Endodermal cell (in vitro differentiated cells): ENCODE measurements at regions not wholly inside any gene's neighbourhood (a gene's known extent, or its start where the extent isn't known, plus 50 kb on each side); places are given as distances from the start of the nearest gene placed in this dataset.

Source experiments
- DNase-seq: peaks from one replicate; pipeline ENCODE4 v3.0.0-alpha.2; 2017
- H3K27ac ChIP-seq: 2 replicates; pipeline ENCODE4 v1.5.1; 2013; ENCODE audit warnings: mild to moderate bottlenecking, low read depth, low read length, moderate library complexity
- H3K27me3 ChIP-seq: 2 replicates; pipeline ENCODE4 v1.6.1; 2013; ENCODE audit warnings: mild to moderate bottlenecking, low read length, moderate library complexity; ENCODE audit not compliant: insufficient read depth, control insufficient read depth, poor library complexity, severe bottlenecking
- H3K36me3 ChIP-seq: 2 replicates; pipeline ENCODE4 v1.7.0; 2013; ENCODE audit warnings: mild to moderate bottlenecking, low read length, moderate library complexity; ENCODE audit not compliant: control insufficient read depth, insufficient read depth
- H3K4me1 ChIP-seq: one replicate; pipeline ENCODE4 v1.7.0; 2013; ENCODE audit warnings: low read length; ENCODE audit not compliant: control insufficient read depth, insufficient read depth
- H3K4me3 ChIP-seq: 2 replicates; pipeline ENCODE4 v1.5.1; 2013; ENCODE audit warnings: mild to moderate bottlenecking, low read length, moderate library complexity
- H3K9ac ChIP-seq: 2 replicates; pipeline ENCODE4 v1.6.1; 2013; ENCODE audit warnings: mild to moderate bottlenecking, low read length, moderate library complexity; ENCODE audit not compliant: poor library complexity, severe bottlenecking; ENCODE audit errors: extremely low read depth
- H3K9me3 ChIP-seq: 2 replicates; pipeline ENCODE4 v1.6.1; 2013; ENCODE audit warnings: mild to moderate bottlenecking, low read length, moderate library complexity; ENCODE audit not compliant: control insufficient read depth
- H3K27ac Mint-ChIP-seq: 2 replicates; pipeline ENCODE4 v1.8.0; 2020; ENCODE audit warnings: mixed read lengths
- H3K27me3 Mint-ChIP-seq: 2 replicates; pipeline ENCODE4 v1.8.0; 2021; ENCODE audit warnings: mild to moderate bottlenecking, mixed read lengths; ENCODE audit not compliant: insufficient read depth
- H3K36me3 Mint-ChIP-seq: 2 replicates; pipeline ENCODE4 v1.8.0; 2020; ENCODE audit warnings: low read depth, mixed read lengths
- H3K4me1 Mint-ChIP-seq: 2 replicates; pipeline ENCODE4 v1.8.0; 2020; ENCODE audit warnings: mixed read lengths
- H3K4me3 Mint-ChIP-seq: 2 replicates; pipeline ENCODE4 v1.8.0; 2020; ENCODE audit warnings: mild to moderate bottlenecking, moderate library complexity, mixed read lengths
- H3K9me3 Mint-ChIP-seq: 2 replicates; pipeline ENCODE4 v1.8.0; 2020; ENCODE audit warnings: mild to moderate bottlenecking, mixed read lengths
- CTCF ChIP-seq: fragments of 200-600 bp; sonication (generic); conservative IDR thresholded peaks from 2 replicates; pipeline ENCODE4 v1.5.0; 2021; ENCODE audit warnings: antibody characterized with exemption, mild to moderate bottlenecking
- WGBS, 2 experiments: methylation state at CpG; one replicate each; pipeline versions ENCODE4 v1.1.5 to v1.1.7; 2013; ENCODE audit warnings: missing lambda C conversion rate in 2 of 2, mixed read lengths in 1 of 2; ENCODE audit not compliant: insufficient coverage in 1 of 2, insufficient read length in 1 of 2; 5-methylcytosine and 5-hydroxymethylcytosine counted together

- H3K27ac ChIP-seq = no peak overlapping the region
- no peaks in the 10 kb centered on the region for H3K36me3 Mint-ChIP-seq
- no peak for DNase-seq
- H3K9me3 ChIP-seq = no peaks in the 10 kb centered on the region
- no peak overlapping the region for H3K4me3 Mint-ChIP-seq
- WGBS, 2 experiments = 94% methylated on average over 1 of the region's 1 CpG; no CpG with 5 or more reads in 1 of the 2 experiments
- no peak for TF ChIP-seq CTCF
- H3K27me3 ChIP-seq = no peaks in the 10 kb centered on the region
- H3K4me3 ChIP-seq = no peak overlapping the region
- no peak overlapping the region for H3K27ac Mint-ChIP-seq
- H3K27me3 Mint-ChIP-seq = no peaks in the 10 kb centered on the region
- no peaks in the 10 kb centered on the region for H3K9me3 Mint-ChIP-seq
- H3K4me1 Mint-ChIP-seq = peaks cover 1% of the 10 kb centered on the region
- H3K4me1 ChIP-seq = no peaks in the 10 kb centered on the region
- no peaks in the 10 kb centered on the region for H3K36me3 ChIP-seq
- no peak overlapping the region for H3K9ac ChIP-seq
Measured at GRCh38 chr6:91796603-91797002, 1209.7 kb upstream of the MAP3K7 start.

- Histone ChIP-seq H3K9me3 (peaks cover 8% of the 10 kb centered on the region), H3K27me3 (no peaks in the 10 kb centered on the region), H3K27ac (no peak overlapping the region), H3K4me1 (peaks cover 6% of the 10 kb centered on the region), H3K4me3 (peak overlapping the region; percentile 48), H3K9ac (no peak overlapping the region), H3K36me3 (no peaks in the 10 kb centered on the region)
- H3K27me3 Mint-ChIP-seq = no peaks in the 10 kb centered on the region
- TF ChIP-seq CTCF = no peak
- DNase-seq = no peak
- no peak overlapping the region for H3K27ac Mint-ChIP-seq
- no peaks in the 10 kb centered on the region for H3K36me3 Mint-ChIP-seq
- no peak overlapping the region for H3K4me3 Mint-ChIP-seq
- H3K4me1 Mint-ChIP-seq = peaks cover 23% of the 10 kb centered on the region
- 17% methylated on average over 2 of the region's 2 CpGs; no CpG with 5 or more reads in 1 of the 2 experiments for WGBS, 2 experiments
- H3K9me3 Mint-ChIP-seq = peaks cover 5% of the 10 kb centered on the region
Measured at GRCh38 chr6:91788501-91788900, 1201.6 kb upstream of the MAP3K7 start.

GRCh38 chr6:91786474-91787184 is 1199.8 kb upstream of the MAP3K7 start:
- Mint-ChIP-seq H3K4me1 (peaks cover 23% of the 10 kb centered on the region), H3K27me3 (no peaks in the 10 kb centered on the region), H3K36me3 (no peaks in the 10 kb centered on the region), H3K4me3 (no peak overlapping the region), H3K27ac (no peak overlapping the region), H3K9me3 (peaks cover 5% of the 10 kb centered on the region)
- H3K27me3 ChIP-seq = no peaks in the 10 kb centered on the region
- no peak for DNase-seq
- no peak for TF ChIP-seq CTCF
- H3K27ac ChIP-seq = no peak overlapping the region
- peaks cover 6% of the 10 kb centered on the region for H3K4me1 ChIP-seq
- WGBS, 2 experiments = 63 to 69% methylated on average over 8 to 11 of the region's 11 CpGs
- H3K9me3 ChIP-seq = peaks cover 8% of the 10 kb centered on the region
- H3K4me3 ChIP-seq = no peak overlapping the region
- no peaks in the 10 kb centered on the region for H3K36me3 ChIP-seq
- H3K9ac ChIP-seq = no peak overlapping the region
